Type B pancreatic cell (in vitro differentiated cells): ENCODE measurements at regions not wholly inside any gene's neighbourhood (a gene's known extent, or its start where the extent isn't known, plus 50 kb on each side); places are given as distances from the start of the nearest gene placed in this dataset.

Experiments used
- DNase-seq: peaks from one replicate; pipeline ENCODE4 v3.0.0; 2021; ENCODE audit warnings: mixed read lengths; ENCODE audit not compliant: unreplicated experiment; ENCODE audit errors: extremely low spot score
- H3K27ac Mint-ChIP-seq: 2 replicates; pipeline ENCODE4 v1.8.0; 2021; ENCODE audit warnings: mild to moderate bottlenecking, mixed read lengths
- H3K27me3 Mint-ChIP-seq: 2 replicates; pipeline ENCODE4 v1.8.0; 2021; ENCODE audit warnings: mixed read lengths
- H3K36me3 Mint-ChIP-seq: 2 replicates; pipeline ENCODE4 v1.8.0; 2021; ENCODE audit warnings: mixed read lengths
- H3K4me1 Mint-ChIP-seq: one replicate; pipeline ENCODE4 v1.8.0; 2021; ENCODE audit warnings: mixed read lengths; ENCODE audit not compliant: unreplicated experiment
- H3K4me3 Mint-ChIP-seq: 2 replicates; pipeline ENCODE4 v1.8.0; 2021; ENCODE audit warnings: mild to moderate bottlenecking, mixed read lengths
- H3K9me3 Mint-ChIP-seq: 2 replicates; pipeline ENCODE4 v1.8.0; 2021; ENCODE audit warnings: mixed read lengths
- CTCF ChIP-seq: fragments of 200-600 bp; sonication (generic); conservative IDR thresholded peaks from 2 replicates; pipeline ENCODE4 v1.5.0; 2021; ENCODE audit warnings: antibody characterized with exemption, mild to moderate bottlenecking

- DNase-seq: no peak
- Mint-ChIP-seq H3K27ac (no peak overlapping the region), H3K9me3 (peaks cover 8% of the 10 kb centered on the region), H3K4me3 (no peak overlapping the region), H3K27me3 (no peaks in the 10 kb centered on the region), H3K4me1 (peaks cover 6% of the 10 kb centered on the region), H3K36me3 (peaks cover 7% of the 10 kb centered on the region)
- no peak for TF ChIP-seq CTCF
Observed at GRCh38 chr6:144697801-144698200, 412.7 kb downstream of the UTRN start.

GRCh38 chr6:144702781-144703180 lies 417.6 kb downstream of the UTRN start:
- H3K9me3 Mint-ChIP-seq: no peaks in the 10 kb centered on the region
- no peaks in the 10 kb centered on the region for H3K4me1 Mint-ChIP-seq
- H3K27me3 Mint-ChIP-seq: no peaks in the 10 kb centered on the region
- H3K4me3 Mint-ChIP-seq: no peak overlapping the region
- TF ChIP-seq CTCF: no peak
- H3K27ac Mint-ChIP-seq: no peak overlapping the region
- no peak for DNase-seq
- no peaks in the 10 kb centered on the region for H3K36me3 Mint-ChIP-seq

GRCh38 chr6:144710207-144710606 lies 425.1 kb downstream of the UTRN start:
- H3K27ac Mint-ChIP-seq: no peak overlapping the region
- H3K4me1 Mint-ChIP-seq: peaks cover 18% of the 10 kb centered on the region
- no peak for DNase-seq

GRCh38 chr6:144711661-144712060 lies 426.5 kb downstream of the UTRN start:
- Mint-ChIP-seq H3K4me3 (no peak overlapping the region), H3K4me1 (peaks cover 18% of the 10 kb centered on the region), H3K27me3 (no peaks in the 10 kb centered on the region), H3K27ac (no peak overlapping the region), H3K9me3 (no peaks in the 10 kb centered on the region), H3K36me3 (peaks cover 7% of the 10 kb centered on the region)
- TF ChIP-seq CTCF: no peak
- DNase-seq: no peak

More at GRCh38 chr6:144710207-144710606, 425.1 kb downstream of the UTRN start:
- H3K36me3 Mint-ChIP-seq: peaks cover 7% of the 10 kb centered on the region
- no peak overlapping the region for H3K4me3 Mint-ChIP-seq
- H3K27me3 Mint-ChIP-seq: no peaks in the 10 kb centered on the region
- H3K9me3 Mint-ChIP-seq: no peaks in the 10 kb centered on the region
- no peak for TF ChIP-seq CTCF

GRCh38 chr6:144712541-144712940 lies 427.4 kb downstream of the UTRN start:
- no peaks in the 10 kb centered on the region for H3K9me3 Mint-ChIP-seq
- no peaks in the 10 kb centered on the region for H3K27me3 Mint-ChIP-seq
- no peak for TF ChIP-seq CTCF
- peaks cover 22% of the 10 kb centered on the region for H3K4me1 Mint-ChIP-seq
- no peak overlapping the region for H3K4me3 Mint-ChIP-seq
- H3K36me3 Mint-ChIP-seq: peaks cover 7% of the 10 kb centered on the region
- DNase-seq: no peak
- H3K27ac Mint-ChIP-seq: no peak overlapping the region

- H3K36me3 Mint-ChIP-seq: no peaks in the 10 kb centered on the region
- no peak for DNase-seq
- no peak overlapping the region for H3K27ac Mint-ChIP-seq
- no peak for TF ChIP-seq CTCF
- H3K27me3 Mint-ChIP-seq: no peaks in the 10 kb centered on the region
- H3K9me3 Mint-ChIP-seq: no peaks in the 10 kb centered on the region
- H3K4me3 Mint-ChIP-seq: no peak overlapping the region
- H3K4me1 Mint-ChIP-seq: peaks cover 15% of the 10 kb centered on the region
Observed at GRCh38 chr6:144714021-144714712, 429.0 kb downstream of the UTRN start.
